H1 (cell line): ENCODE measurements at regions not wholly inside any gene's neighbourhood (a gene's known extent, or its start where the extent isn't known, plus 50 kb on each side); places are given as distances from the start of the nearest gene placed in this dataset.

Source experiments
- CTCF ChIA-PET: fragments of 300-600 bp; sonication (Branson Sonifier 250); formaldehyde crosslinking; loops from one replicate; lab custom pipeline; 2021; ENCODE audit not compliant: partially characterized antibody; lab: Charles Lee
- POLR2A ChIA-PET: fragments of 300-600 bp; sonication (Branson Sonifier 250); formaldehyde crosslinking; loops from one replicate; lab custom pipeline; 2021; ENCODE audit warnings: inconsistent platforms; ENCODE audit not compliant: partially characterized antibody; lab: Charles Lee
- DNase-seq, 2 experiments: peaks; one replicate each; pipeline versions ENCODE4 v3.0.0 to v3.0.0-alpha.2; 2010 to 2022; ENCODE audit warnings: low spot score in 2 of 2, low read depth in 1 of 2, mixed read lengths in 1 of 2
- FAIRE-seq: peaks from 2 replicates; lab custom pipeline; 2011; peaks lifted over from hg19 to GRCh38; lab: Jason Lieb, UNC
- H2AFZ ChIP-seq: 2 replicates; pipeline ENCODE4 v1.8.1; 2012; ENCODE audit warnings: low read length, inconsistent platforms
- H2AK5ac ChIP-seq: 2 replicates; pipeline ENCODE4 v1.6.1; 2013; ENCODE audit warnings: low read depth, low read length
- H2BK120ac ChIP-seq: replicated peaks from 2 replicates; pipeline ENCODE3; 2013; ENCODE audit warnings: low read depth, low read length, inconsistent platforms
- H2BK12ac ChIP-seq: 2 replicates; pipeline ENCODE4 v1.6.1; 2013; ENCODE audit warnings: low read depth, low read length
- H2BK15ac ChIP-seq: 2 replicates; pipeline ENCODE4 v1.6.1; 2013; ENCODE audit warnings: low read length
- H2BK20ac ChIP-seq: 2 replicates; pipeline ENCODE4 v1.6.1; 2013; ENCODE audit warnings: low read length
- H2BK5ac ChIP-seq: 2 replicates; pipeline ENCODE4 v1.6.1; 2013; ENCODE audit warnings: low read depth, low read length
- H3K14ac ChIP-seq: 2 replicates; pipeline ENCODE4 v1.6.1; 2013; ENCODE audit warnings: inconsistent platforms; ENCODE audit not compliant: insufficient read length
- H3K18ac ChIP-seq: 2 replicates; pipeline ENCODE4 v1.6.1; 2013; ENCODE audit warnings: low read length; ENCODE audit errors: extremely low read depth
- H3K23ac ChIP-seq: 2 replicates; pipeline ENCODE4 v1.6.1; 2013; ENCODE audit warnings: inconsistent platforms; ENCODE audit not compliant: insufficient read length
- H3K23me2 ChIP-seq: 2 replicates; pipeline ENCODE4 v1.6.1; 2013; ENCODE audit warnings: low read depth, low read length
- H3K27ac ChIP-seq: 2 replicates; pipeline ENCODE4 v1.6.1; 2011; ENCODE audit warnings: low read depth, low read length, inconsistent platforms
- H3K27me3 ChIP-seq, 4 experiments: replicated peaks in 1 of 4; 1 replicate in 1 of 4; 2 replicates in 3 of 4; pipeline versions ENCODE4 v1.6.1 to v1.8.1; 2011 to 2013; ENCODE audit warnings: low read length in 3 of 4, mild to moderate bottlenecking in 3 of 4, inconsistent platforms in 2 of 4, mixed read lengths in 2 of 4, moderate library complexity in 1 of 4; ENCODE audit not compliant: control insufficient read depth in 3 of 4, insufficient read depth in 3 of 4; ENCODE audit errors: extremely low read depth in 1 of 4
- H3K36me3 ChIP-seq, 4 experiments: 2 replicates each; pipeline versions ENCODE4 v1.6.1 to v1.8.1; 2011 to 2013; ENCODE audit warnings: mild to moderate bottlenecking in 4 of 4, low read length in 3 of 4, moderate library complexity in 2 of 4, control low read depth in 1 of 4, inconsistent platforms in 1 of 4; ENCODE audit not compliant: insufficient read depth in 4 of 4, control insufficient read depth in 2 of 4
- H3K4ac ChIP-seq: replicated peaks from 2 replicates; pipeline ENCODE3; 2013; ENCODE audit warnings: low read length, low read depth, mixed read lengths, inconsistent platforms; ENCODE audit not compliant: insufficient read length
- H3K4me1 ChIP-seq, 4 experiments: replicated peaks in 1 of 4; 1 replicate in 1 of 4; 2 replicates in 3 of 4; pipeline versions ENCODE4 v1.6.1 to v1.8.1; 2011 to 2013; ENCODE audit warnings: low read length in 3 of 4, inconsistent platforms in 2 of 4, mixed read lengths in 1 of 4; ENCODE audit not compliant: insufficient read depth in 4 of 4, control insufficient read depth in 3 of 4
- H3K4me2 ChIP-seq, 2 experiments: 2 replicates each; pipeline versions ENCODE4 v1.6.1 to v1.8.1; 2011 to 2013; ENCODE audit warnings: low read depth in 2 of 2, low read length in 2 of 2, control low read depth in 1 of 2, inconsistent platforms in 1 of 2, mild to moderate bottlenecking in 1 of 2; ENCODE audit not compliant: insufficient read depth in 1 of 2
- H3K4me3 ChIP-seq, 4 experiments: fragments of 200-600, 300-600 bp in 1 of 4; sonication (generic), shearing (Covaris generic), sonication (Bioruptor Twin) in 1 of 4; 2 replicates each; pipeline versions ENCODE4 v1.5.1 to v1.8.1; 2011 to 2016; ENCODE audit warnings: low read length in 4 of 4, low read depth in 3 of 4, control low read depth in 2 of 4, inconsistent platforms in 2 of 4, mild to moderate bottlenecking in 2 of 4, mixed read lengths in 1 of 4, moderate library complexity in 1 of 4; ENCODE audit not compliant: insufficient read depth in 2 of 4; ENCODE audit errors: extremely low read depth in 1 of 4
- H3K56ac ChIP-seq: replicated peaks from 2 replicates; pipeline ENCODE3; 2013; ENCODE audit warnings: low read depth, mild to moderate bottlenecking, mixed read lengths, low read length, inconsistent platforms; ENCODE audit not compliant: insufficient read length
- H3K79me1 ChIP-seq: 2 replicates; pipeline ENCODE4 v1.6.1; 2013; ENCODE audit warnings: low read depth, low read length, control low read depth
- H3K79me2 ChIP-seq, 2 experiments: 2 replicates each; pipeline versions ENCODE4 v1.6.1 to v1.8.1; 2012 to 2013; ENCODE audit warnings: low read length in 2 of 2, mild to moderate bottlenecking in 2 of 2, inconsistent platforms in 1 of 2; ENCODE audit not compliant: insufficient read depth in 2 of 2, control insufficient read depth in 1 of 2
- H3K9ac ChIP-seq, 4 experiments: replicated peaks in 1 of 4; 1 replicate in 1 of 4; 2 replicates in 3 of 4; pipeline versions ENCODE4 v1.6.1 to v1.8.1; 2011 to 2013; ENCODE audit warnings: low read depth in 3 of 4, low read length in 3 of 4, control low read depth in 2 of 4, mild to moderate bottlenecking in 2 of 4, moderate library complexity in 2 of 4, inconsistent platforms in 1 of 4; ENCODE audit errors: extremely low read depth in 1 of 4
- H3K9me3 ChIP-seq, 2 experiments: 2 replicates each; pipeline versions ENCODE4 v1.6.1 to v1.8.1; 2012 to 2013; ENCODE audit warnings: mild to moderate bottlenecking in 2 of 2, moderate library complexity in 2 of 2, control low read depth in 1 of 2, inconsistent platforms in 1 of 2, low read depth in 1 of 2, low read length in 1 of 2, mixed read lengths in 1 of 2; ENCODE audit not compliant: insufficient read depth in 2 of 2
- H4K20me1 ChIP-seq, 2 experiments: replicated peaks in 1 of 2; 2 replicates each; pipeline versions ENCODE3 to v1.8.1; 2011 to 2013; ENCODE audit warnings: inconsistent platforms in 2 of 2, low read length in 2 of 2, mild to moderate bottlenecking in 1 of 2; ENCODE audit not compliant: insufficient read depth in 2 of 2, control insufficient read depth in 1 of 2
- H4K5ac ChIP-seq: 2 replicates; pipeline ENCODE4 v1.6.1; 2013; ENCODE audit warnings: low read length, low read depth, mixed read lengths, inconsistent platforms; ENCODE audit not compliant: insufficient read length
- H4K8ac ChIP-seq: 2 replicates; pipeline ENCODE4 v1.8.0; 2013; ENCODE audit warnings: mild to moderate bottlenecking, moderate library complexity, low read length, inconsistent platforms; ENCODE audit not compliant: insufficient read depth; ENCODE audit errors: extremely low read depth
- H4K91ac ChIP-seq: replicated peaks from 2 replicates; pipeline ENCODE3; 2013; ENCODE audit warnings: low read length, mixed read lengths, inconsistent platforms; ENCODE audit not compliant: insufficient read length
- BACH1 ChIP-seq: IDR thresholded peaks from 2 replicates; pipeline ENCODE4 v1.6.1; 2012; ENCODE audit warnings: low read length, improper control_type of control experiment
- CHD2 ChIP-seq: IDR thresholded peaks from 2 replicates; pipeline ENCODE4 v1.6.1; 2012; ENCODE audit warnings: low read length, improper control_type of control experiment
- CREB1 ChIP-seq: IDR thresholded peaks from 2 replicates; pipeline ENCODE4 v1.6.1; 2012; ENCODE audit warnings: inconsistent platforms
- GTF2F1 ChIP-seq: IDR thresholded peaks from 2 replicates; pipeline ENCODE4 v1.6.1; 2012; ENCODE audit warnings: low read depth, low read length, improper control_type of control experiment, borderline replicate concordance
- JUN ChIP-seq: IDR thresholded peaks from 2 replicates; pipeline ENCODE4 v1.6.1; 2011; ENCODE audit warnings: low read depth, mild to moderate bottlenecking, improper control_type of control experiment, low read length
- NANOG ChIP-seq: IDR thresholded peaks from 2 replicates; pipeline ENCODE4 v1.6.1; 2011; ENCODE audit warnings: low read length, low read depth, mild to moderate bottlenecking, inconsistent platforms; ENCODE audit not compliant: insufficient read depth, poor library complexity, severe bottlenecking
- PHF8 ChIP-seq: fragments of 200-600 bp; sonication (generic); conservative IDR thresholded peaks from 2 replicates; pipeline ENCODE4 v1.7.1; 2012; ENCODE audit warnings: low read depth, mild to moderate bottlenecking, inconsistent platforms, low read length, moderate library complexity
- POLR2A ChIP-seq, 2 experiments: IDR thresholded peaks; 1 replicate in 1 of 2; 2 replicates in 1 of 2; pipeline ENCODE4 v1.6.1; 2011; ENCODE audit warnings: low read depth in 2 of 2, low read length in 2 of 2, mild to moderate bottlenecking in 2 of 2; ENCODE audit errors: control extremely low read depth in 1 of 2
- SAP30 ChIP-seq: fragments of 300-600 bp; sonication (generic); IDR thresholded peaks from 2 replicates; pipeline ENCODE4 v1.7.1; 2012; ENCODE audit warnings: low read length, moderate library complexity, mild to moderate bottlenecking, inconsistent platforms; ENCODE audit not compliant: insufficient read depth, insufficient replicate concordance
- SP2 ChIP-seq: IDR thresholded peaks from 2 replicates; pipeline ENCODE4 v1.6.1; 2012; ENCODE audit warnings: mild to moderate bottlenecking, low read length, inconsistent platforms
- SP4 ChIP-seq: IDR thresholded peaks from 2 replicates; pipeline ENCODE4 v1.6.1; 2012; ENCODE audit warnings: low read length, inconsistent platforms
- TAF1 ChIP-seq: IDR thresholded peaks from 2 replicates; pipeline ENCODE4 v1.6.1; 2011; ENCODE audit warnings: mild to moderate bottlenecking, low read depth, low read length
- TAF7 ChIP-seq: optimal IDR thresholded peaks from 2 replicates; pipeline ENCODE3; 2011; ENCODE audit warnings: low read depth, mild to moderate bottlenecking, inconsistent platforms, low read length, moderate library complexity, borderline replicate concordance
- TBP ChIP-seq: IDR thresholded peaks from 2 replicates; pipeline ENCODE4 v1.6.1; 2011; ENCODE audit warnings: low read depth, low read length, improper control_type of control experiment
- USF2 ChIP-seq: IDR thresholded peaks from 2 replicates; pipeline ENCODE4 v1.6.1; 2011; ENCODE audit warnings: low read length, improper control_type of control experiment
- WGBS, 2 experiments: shearing (Covaris generic) in 1 of 2; methylation state at CpG; one replicate each; pipeline versions ENCODE4 v1.1.6 to v1.1.7; 2013 to 2015; ENCODE audit warnings: low lambda C conversion rate in 2 of 2, mixed read lengths in 2 of 2, inconsistent platforms in 1 of 2, low coverage in 1 of 2, missing lambda C conversion rate in 1 of 2; ENCODE audit not compliant: insufficient replicate concordance in 2 of 2, insufficient coverage in 1 of 2, insufficient read length in 1 of 2; ENCODE audit errors: extremely low coverage in 1 of 2, missing lambda C conversion rate in 1 of 2; 5-methylcytosine and 5-hydroxymethylcytosine counted together

DNA sequence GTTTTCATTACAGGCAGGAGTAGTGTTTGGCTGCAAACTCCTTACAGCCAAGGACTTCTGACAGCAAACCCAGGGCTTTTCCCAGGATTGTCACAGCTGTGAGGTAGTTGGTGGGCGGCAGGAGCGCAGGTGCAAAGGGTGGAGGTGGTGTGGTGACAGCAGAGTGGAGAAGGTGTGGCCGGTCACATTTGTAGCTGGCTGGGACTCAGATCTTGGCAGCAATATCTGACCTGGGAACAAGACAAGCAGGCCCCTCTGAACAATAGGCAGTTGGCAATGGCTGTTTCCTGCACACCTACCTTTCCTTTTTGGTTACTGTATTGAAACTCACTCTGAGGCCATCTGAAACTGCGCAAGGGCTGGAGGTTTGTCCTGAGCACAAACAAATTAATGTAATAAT lies 327.3 kb downstream of the COG6 start:
- no peaks in the 10 kb centered on the region for H3K27me3 ChIP-seq
- no peak overlapping the region for H3K9ac ChIP-seq
- H3K23ac ChIP-seq, result no peak overlapping the region
- H3K23me2 ChIP-seq, result no peaks in the 10 kb centered on the region
- H4K91ac ChIP-seq, result no peak overlapping the region
- no peaks in the 10 kb centered on the region for H3K79me1 ChIP-seq
- DNase-seq (no peak), FAIRE-seq (no peak)
- H3K4me3 ChIP-seq, result no peak overlapping the region
- 92% methylated on average over 4 of the region's 4 CpGs; no CpG with 5 or more reads in 1 of the 2 experiments for WGBS, 2 experiments
- H4K5ac ChIP-seq, result no peak overlapping the region
- H4K8ac ChIP-seq, result no peak overlapping the region
- no peak overlapping the region for H2BK20ac ChIP-seq
- H3K36me3 ChIP-seq, result no peaks in the 10 kb centered on the region
- H3K4me2 ChIP-seq, result no peak overlapping the region
- no peak overlapping the region for H3K18ac ChIP-seq
- no peaks in the 10 kb centered on the region for H3K79me2 ChIP-seq
- no peak overlapping the region for H3K14ac ChIP-seq
- no peak overlapping the region for H2BK15ac ChIP-seq
- H3K56ac ChIP-seq, result no peak overlapping the region
- ChIA-PET CTCF (interaction anchor here (0.7 to 2.1 kb wide), 3 partner anchors 9 to 39 kb away, joined by 3 to 5 read pairs (median 4); no protein-coding TSS in a partner anchor), POLR2A (no interaction called here)
- H2BK120ac ChIP-seq, result no peak overlapping the region
- no peak overlapping the region for H2BK5ac ChIP-seq
- no peaks in the 10 kb centered on the region for H3K4me1 ChIP-seq
- no peak overlapping the region for H2AFZ ChIP-seq
- no peak overlapping the region for H3K4ac ChIP-seq
- H3K9me3 ChIP-seq, result no peaks in the 10 kb centered on the region; a peak in 1 of 4 replicates
- H2BK12ac ChIP-seq, result no peak overlapping the region
- H2AK5ac ChIP-seq, result no peak overlapping the region
- no peak overlapping the region for H3K27ac ChIP-seq
- no peaks in the 10 kb centered on the region for H4K20me1 ChIP-seq
- TF ChIP-seq BACH1 (no peak), CREB1 (no peak), JUN (no peak), TAF1 (no peak), SP2 (no peak), POLR2A (IDR thresholded peaks at IDR 0.05; ENCODE audit: control extremely low read depth in 1 of 2, low read depth in 2 of 2, low read length in 2 of 2) (no peak), SP4 (no peak), TAF7 (no peak), PHF8 (no peak), GTF2F1 (no peak), SAP30 (no peak), TBP (no peak), NANOG (no peak), CHD2 (no peak), USF2 (no peak)
